SIG-M5 treated with dmso at 0.1 percent for 504 hours (cell line): ENCODE measurements at regions not wholly inside any gene's neighbourhood (a gene's known extent, or its start where the extent isn't known, plus 50 kb on each side); places are given as distances from the start of the nearest gene placed in this dataset.

Source experiments
- DNase-seq: peaks from one replicate; lab custom pipeline; 2025; ENCODE audit not compliant: unreplicated experiment; lab: John Stamatoyannopoulos, UW

GRCh38 chr2:129761569-129762021 is 217.9 kb upstream of the RAB6C start:
- DNase-seq, result no peak

GRCh38 chr2:129762386-129763189 is 216.9 kb upstream of the RAB6C start:
- DNase-seq, result no peak

GRCh38 chr2:129763190-129763846 is 216.1 kb upstream of the RAB6C start:
- no peak for DNase-seq

- DNase-seq, result no peak
Observed at GRCh38 chr2:129763966-129764365, 215.5 kb upstream of the RAB6C start.

GRCh38 chr2:129764376-129765325 is 214.8 kb upstream of the RAB6C start:
- no peak for DNase-seq

GRCh38 chr2:129765326-129765677 is 214.2 kb upstream of the RAB6C start:
- no peak for DNase-seq

GRCh38 chr2:129765678-129766351 is 213.7 kb upstream of the RAB6C start:
- no peak for DNase-seq

GRCh38 chr2:129766374-129766993 is 213.0 kb upstream of the RAB6C start:
- no peak for DNase-seq

GRCh38 chr2:129767346-129768035 is 212.0 kb upstream of the RAB6C start:
- DNase-seq, result no peak

GRCh38 chr2:129768036-129768386 is 211.5 kb upstream of the RAB6C start:
- no peak for DNase-seq

- DNase-seq, result no peak
Observed at GRCh38 chr2:129768485-129769184, 210.8 kb upstream of the RAB6C start.

GRCh38 chr2:129769185-129769991 is 210.1 kb upstream of the RAB6C start:
- no peak for DNase-seq

GRCh38 chr2:129771418-129772189 is 207.9 kb upstream of the RAB6C start:
- no peak for DNase-seq

- DNase-seq, result no peak
Observed at GRCh38 chr2:129772190-129772579, 207.3 kb upstream of the RAB6C start.

- no peak for DNase-seq
Observed at GRCh38 chr2:129775952-129776653, 203.4 kb upstream of the RAB6C start.

GRCh38 chr2:129777146-129777545 is 202.3 kb upstream of the RAB6C start:
- no peak for DNase-seq
